ENCODE measurements at regions not wholly inside any gene's neighbourhood (a gene's known extent, or its start where the extent isn't known, plus 50 kb on each side); places are given as distances from the start of the nearest gene placed in this dataset.

DNA sequence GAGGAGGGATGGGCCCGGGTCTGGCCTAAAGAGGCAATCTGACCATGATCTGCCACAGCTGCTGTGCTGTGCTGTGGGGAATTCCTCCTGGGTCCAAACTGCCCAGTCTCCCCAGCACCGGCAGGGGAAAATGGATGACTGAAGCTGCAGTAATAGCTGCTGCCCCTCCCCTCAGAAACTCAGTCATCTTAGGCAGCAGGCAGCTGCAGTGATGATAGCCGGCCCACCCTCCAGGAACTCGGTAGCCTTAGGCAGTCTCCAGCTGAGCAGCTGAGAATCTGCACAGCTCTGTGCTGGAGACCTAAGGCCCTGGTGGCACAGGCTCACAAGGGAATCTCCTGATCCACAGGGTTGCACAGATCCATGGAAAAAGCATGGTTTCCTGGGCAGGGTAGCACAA is 113.4 kb upstream of the USP38 start:
- H3K4me3 ChIP-seq (ENCODE audit: low read depth, low read length): no peak overlapping the region

DNA sequence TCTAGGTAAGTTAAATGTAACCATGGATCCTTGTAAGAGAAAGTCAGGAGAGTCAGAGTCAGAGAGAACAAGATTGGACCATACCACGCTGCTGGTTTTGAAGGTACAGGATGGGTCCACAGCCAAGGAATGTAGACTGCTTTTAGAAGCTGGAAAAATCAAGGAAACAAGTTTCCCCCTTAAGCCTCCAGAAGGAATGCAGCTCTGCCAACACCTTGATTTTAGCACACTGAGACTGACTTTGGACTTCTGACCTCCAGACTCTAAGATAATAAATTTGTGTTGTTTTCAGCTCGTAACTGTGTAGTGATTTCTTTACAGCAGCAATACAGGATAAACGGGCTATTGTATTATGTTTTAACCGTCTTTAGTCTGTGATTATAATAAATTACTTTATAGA is 108.0 kb upstream of the USP38 start:
- H3K4me3 ChIP-seq (ENCODE audit: low read depth, low read length): no peak overlapping the region
- TF ChIP-seq, protein P1, sequence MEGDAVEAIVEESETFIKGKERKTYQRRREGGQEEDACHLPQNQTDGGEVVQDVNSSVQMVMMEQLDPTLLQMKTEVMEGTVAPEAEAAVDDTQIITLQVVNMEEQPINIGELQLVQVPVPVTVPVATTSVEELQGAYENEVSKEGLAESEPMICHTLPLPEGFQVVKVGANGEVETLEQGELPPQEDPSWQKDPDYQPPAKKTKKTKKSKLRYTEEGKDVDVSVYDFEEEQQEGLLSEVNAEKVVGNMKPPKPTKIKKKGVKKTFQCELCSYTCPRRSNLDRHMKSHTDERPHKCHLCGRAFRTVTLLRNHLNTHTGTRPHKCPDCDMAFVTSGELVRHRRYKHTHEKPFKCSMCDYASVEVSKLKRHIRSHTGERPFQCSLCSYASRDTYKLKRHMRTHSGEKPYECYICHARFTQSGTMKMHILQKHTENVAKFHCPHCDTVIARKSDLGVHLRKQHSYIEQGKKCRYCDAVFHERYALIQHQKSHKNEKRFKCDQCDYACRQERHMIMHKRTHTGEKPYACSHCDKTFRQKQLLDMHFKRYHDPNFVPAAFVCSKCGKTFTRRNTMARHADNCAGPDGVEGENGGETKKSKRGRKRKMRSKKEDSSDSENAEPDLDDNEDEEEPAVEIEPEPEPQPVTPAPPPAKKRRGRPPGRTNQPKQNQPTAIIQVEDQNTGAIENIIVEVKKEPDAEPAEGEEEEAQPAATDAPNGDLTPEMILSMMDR (IDR thresholded peaks at IDR 0.05; ENCODE audit: low read depth, low read length): no peak

More for the DNA sequence above, 113.4 kb upstream of the USP38 start:
- TF ChIP-seq, protein P1 (IDR thresholded peaks at IDR 0.05; ENCODE audit: low read depth, low read length): no peak

GRCh38 chr4:143082701-143083100 is 102.0 kb upstream of the USP38 start:
- H3K4me3 ChIP-seq (ENCODE audit: low read depth, low read length): no peak overlapping the region
- TF ChIP-seq, protein P1 (IDR thresholded peaks at IDR 0.05; ENCODE audit: low read depth, low read length): no peak

- TF ChIP-seq, protein P1 (IDR thresholded peaks at IDR 0.05; ENCODE audit: low read depth, low read length): no peak
Measured at GRCh38 chr4:143083756-143084472, 100.8 kb upstream of the USP38 start.

GRCh38 chr4:143084566-143084965 is 100.2 kb upstream of the USP38 start:
- H3K4me3 ChIP-seq (ENCODE audit: low read depth, low read length): no peak overlapping the region
- TF ChIP-seq, protein P1 (IDR thresholded peaks at IDR 0.05; ENCODE audit: low read depth, low read length): no peak

More at GRCh38 chr4:143083756-143084472, 100.8 kb upstream of the USP38 start:
- H3K4me3 ChIP-seq (ENCODE audit: low read depth, low read length): no peak overlapping the region

- TF ChIP-seq, protein P1 (IDR thresholded peaks at IDR 0.05; ENCODE audit: low read depth, low read length): no peak
Measured at GRCh38 chr4:143085224-143085623, 99.5 kb upstream of the USP38 start.

GRCh38 chr4:143085659-143086058 is 99.1 kb upstream of the USP38 start:
- H3K4me3 ChIP-seq (ENCODE audit: low read depth, low read length): no peak overlapping the region
- TF ChIP-seq, protein P1 (IDR thresholded peaks at IDR 0.05; ENCODE audit: low read depth, low read length): no peak

More at GRCh38 chr4:143085224-143085623, 99.5 kb upstream of the USP38 start:
- no peak overlapping the region for H3K4me3 ChIP-seq (ENCODE audit: low read depth, low read length)
